NCI-H2171 (cell line): ENCODE measurements at regions not wholly inside any gene's neighbourhood (a gene's known extent, or its start where the extent isn't known, plus 50 kb on each side); places are given as distances from the start of the nearest gene placed in this dataset.

Experiments
- DNase-seq: peaks from one replicate; lab custom pipeline; 2025; lab: John Stamatoyannopoulos, UW

- DNase-seq: no peak
Measured at GRCh38 chr1:229210844-229211243, 60.1 kb upstream of the RAB4A start.

GRCh38 chr1:229213797-229214196 is 57.1 kb upstream of the RAB4A start:
- no peak for DNase-seq

- no peak for DNase-seq
Measured at GRCh38 chr1:229217716-229218115, 53.2 kb upstream of the RAB4A start.

- no peak for DNase-seq
Measured at GRCh38 chr1:229218612-229219025, 52.3 kb upstream of the RAB4A start.

- no peak for DNase-seq
Measured at GRCh38 chr1:229220163-229220846, 50.6 kb upstream of the RAB4A start.

- DNase-seq: peak; percentile 42
Measured at GRCh38 chr1:229221106-229222019, 49.5 kb upstream of the RAB4A start.
